SK-N-MC (cell line): ENCODE measurements at regions not wholly inside any gene's neighbourhood (a gene's known extent, or its start where the extent isn't known, plus 50 kb on each side); places are given as distances from the start of the nearest gene placed in this dataset.

ENCODE experiments used
- DNase-seq: peaks from one replicate; pipeline ENCODE4 v3.0.0-alpha.2; 2011; ENCODE audit warnings: low read depth, low spot score
- H3K27ac ChIP-seq: fragments of 200-600 bp; sonication (generic); 2 replicates; pipeline ENCODE4 v1.5.1; 2016; ENCODE audit warnings: mixed run types
- H3K36me3 ChIP-seq: fragments of 200-600 bp; sonication (generic); 2 replicates; pipeline ENCODE4 v1.6.1; 2017; ENCODE audit warnings: antibody characterized with exemption, low read length, mixed read lengths; ENCODE audit not compliant: insufficient read depth
- H3K4me3 ChIP-seq: fragments of 200-600 bp; sonication (generic); 2 replicates; pipeline ENCODE4 v1.5.1; 2016
- H3K9ac ChIP-seq: fragments of 200-600 bp; sonication (generic); 2 replicates; pipeline ENCODE4 v1.8.0; 2017; ENCODE audit warnings: mixed run types, mixed read lengths; ENCODE audit not compliant: insufficient read length
- H3K9me3 ChIP-seq: fragments of 200-600 bp; sonication (generic); 2 replicates; pipeline ENCODE4 v1.6.1; 2017; ENCODE audit warnings: low read depth, mild to moderate bottlenecking, antibody characterized with exemption, low read length, moderate library complexity, mixed read lengths
- EZH2 ChIP-seq: fragments of 200-600 bp; sonication (generic); IDR thresholded peaks from one replicate; pipeline ENCODE4 v1.6.1; 2017; ENCODE audit warnings: antibody characterized with exemption
- FOXP2 ChIP-seq: optimal IDR thresholded peaks from 2 replicates; pipeline ENCODE3; 2011; ENCODE audit warnings: mild to moderate bottlenecking, moderate library complexity; ENCODE audit not compliant: insufficient read depth; ENCODE audit errors: extremely low read length, control extremely low read depth
- POLR2AphosphoS5 ChIP-seq: IDR thresholded peaks from 2 replicates; pipeline ENCODE4 v1.6.1; 2012; ENCODE audit warnings: mild to moderate bottlenecking, low read depth, low read length, borderline replicate concordance

GRCh38 chrX:40323977-40324376, 226.2 kb upstream of the BCOR start:
- no peak overlapping the region for H3K4me3 ChIP-seq
- H3K27ac ChIP-seq = no peak overlapping the region
- TF ChIP-seq FOXP2 = no peak
- TF ChIP-seq POLR2AphosphoS5 = no peak
- H3K9me3 ChIP-seq = no peaks in the 10 kb centered on the region
- no peaks in the 10 kb centered on the region for H3K36me3 ChIP-seq
- H3K9ac ChIP-seq = no peak overlapping the region
- DNase-seq = no peak

GRCh38 chrX:40320819-40321218, 223.1 kb upstream of the BCOR start:
- Histone ChIP-seq H3K36me3 (no peaks in the 10 kb centered on the region), H3K27ac (no peak overlapping the region), H3K4me3 (no peak overlapping the region), H3K9me3 (no peaks in the 10 kb centered on the region), H3K9ac (no peak overlapping the region)
- TF ChIP-seq EZH2 = no peak
- no peak for TF ChIP-seq POLR2AphosphoS5
- no peak for TF ChIP-seq FOXP2
- DNase-seq = no peak

DNA sequence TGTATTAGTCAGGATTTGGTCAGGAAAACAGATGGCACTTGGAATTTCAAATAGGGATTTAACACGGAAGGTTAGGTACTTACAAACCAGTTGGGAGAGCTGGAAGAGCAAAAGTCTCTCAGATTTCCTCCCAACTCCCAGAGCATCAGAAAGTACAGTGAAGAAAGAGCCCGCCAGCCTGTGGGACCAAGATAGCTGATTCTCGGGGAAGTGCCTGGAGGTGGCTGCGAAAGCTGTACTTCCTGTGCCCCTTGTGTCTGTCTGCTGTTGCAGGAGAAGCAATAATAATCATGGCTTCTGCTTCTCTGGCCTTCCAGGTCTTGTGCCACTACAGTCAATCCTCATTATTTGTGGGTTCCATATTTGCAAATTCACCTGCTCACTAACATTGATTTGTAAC, 221.0 kb upstream of the BCOR start:
- DNase-seq = no peak
- Histone ChIP-seq H3K27ac (no peak overlapping the region), H3K4me3 (no peak overlapping the region), H3K36me3 (no peaks in the 10 kb centered on the region), H3K9ac (no peak overlapping the region), H3K9me3 (no peaks in the 10 kb centered on the region)
- TF ChIP-seq EZH2 = no peak
- TF ChIP-seq FOXP2 = no peak
- TF ChIP-seq POLR2AphosphoS5 = no peak

DNA sequence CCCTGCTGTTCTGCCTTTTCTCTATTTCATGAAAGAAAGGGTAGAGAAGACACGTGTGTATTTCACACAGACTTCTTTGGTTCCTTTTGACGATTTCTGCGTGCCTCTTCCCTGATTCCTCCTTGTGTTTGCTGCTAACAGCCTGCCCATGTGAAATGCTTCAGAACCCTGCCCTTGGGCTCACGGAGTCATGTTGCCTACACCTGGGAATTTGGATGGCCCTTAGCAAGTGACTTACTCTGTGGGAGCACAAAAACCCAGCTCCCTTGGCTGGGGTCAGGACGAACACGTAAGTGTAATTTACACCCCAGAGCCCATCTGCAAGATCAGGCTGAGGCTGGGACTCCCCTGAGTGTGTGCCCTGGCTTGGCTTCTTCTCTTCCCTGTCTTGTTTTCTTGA, 220.3 kb upstream of the BCOR start:
- no peak for TF ChIP-seq POLR2AphosphoS5
- DNase-seq = no peak

GRCh38 chrX:40316502-40316901, 218.7 kb upstream of the BCOR start:
- Histone ChIP-seq H3K36me3 (no peaks in the 10 kb centered on the region), H3K9me3 (no peaks in the 10 kb centered on the region), H3K27ac (no peak overlapping the region), H3K9ac (no peak overlapping the region), H3K4me3 (no peak overlapping the region)
- DNase-seq = no peak
- TF ChIP-seq FOXP2 (no peak), EZH2 (no peak), POLR2AphosphoS5 (no peak)

More for the DNA sequence above, 220.3 kb upstream of the BCOR start:
- no peak overlapping the region for H3K4me3 ChIP-seq
- H3K27ac ChIP-seq = no peak overlapping the region
- no peaks in the 10 kb centered on the region for H3K36me3 ChIP-seq
- H3K9me3 ChIP-seq = no peaks in the 10 kb centered on the region
- H3K9ac ChIP-seq = no peak overlapping the region

GRCh38 chrX:40314070-40314469, 216.3 kb upstream of the BCOR start:
- DNase-seq = no peak
- H3K27ac ChIP-seq = no peak overlapping the region
- H3K9ac ChIP-seq = no peak overlapping the region
- TF ChIP-seq POLR2AphosphoS5 = no peak
- TF ChIP-seq EZH2 = no peak
- no peak for TF ChIP-seq FOXP2
- no peaks in the 10 kb centered on the region for H3K36me3 ChIP-seq
- no peak overlapping the region for H3K4me3 ChIP-seq
- no peaks in the 10 kb centered on the region for H3K9me3 ChIP-seq

GRCh38 chrX:40313269-40313668, 215.5 kb upstream of the BCOR start:
- no peaks in the 10 kb centered on the region for H3K36me3 ChIP-seq
- no peak overlapping the region for H3K4me3 ChIP-seq
- no peak for TF ChIP-seq POLR2AphosphoS5
- TF ChIP-seq EZH2 = no peak
- TF ChIP-seq FOXP2 = no peak
- H3K9ac ChIP-seq = no peak overlapping the region
- no peaks in the 10 kb centered on the region for H3K9me3 ChIP-seq
- DNase-seq = no peak
- no peak overlapping the region for H3K27ac ChIP-seq

- TF ChIP-seq POLR2AphosphoS5 (no peak), EZH2 (no peak)
- Histone ChIP-seq H3K36me3 (no peaks in the 10 kb centered on the region), H3K4me3 (no peak overlapping the region), H3K9ac (no peak overlapping the region), H3K9me3 (no peaks in the 10 kb centered on the region), H3K27ac (no peak overlapping the region)
- DNase-seq = no peak
Observed at GRCh38 chrX:40310447-40310846, 212.7 kb upstream of the BCOR start.

DNA sequence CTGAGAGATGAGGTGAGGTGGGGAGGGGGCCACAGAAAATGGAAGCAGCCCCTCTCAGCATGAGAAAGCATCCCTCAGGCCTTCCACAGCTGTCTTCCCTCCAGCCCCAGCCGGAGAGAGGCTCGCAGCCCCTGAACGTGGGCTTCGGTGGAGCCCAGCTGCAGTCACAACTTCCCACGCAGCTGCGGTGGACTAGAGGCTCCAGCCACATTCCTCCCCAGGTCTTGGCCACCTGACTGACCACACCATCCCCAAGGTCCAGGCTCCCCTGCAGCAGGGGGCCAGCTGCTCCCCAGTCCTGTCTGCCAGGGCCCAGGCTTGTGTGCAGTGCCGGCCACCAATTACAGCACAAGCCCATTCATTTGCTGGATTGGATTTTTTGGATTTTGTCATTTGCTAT, 212.3 kb upstream of the BCOR start:
- Histone ChIP-seq H3K27ac (no peak overlapping the region), H3K9ac (no peak overlapping the region), H3K36me3 (no peaks in the 10 kb centered on the region), H3K9me3 (no peaks in the 10 kb centered on the region), H3K4me3 (no peak overlapping the region)
- no peak for DNase-seq
- TF ChIP-seq POLR2AphosphoS5 (no peak), FOXP2 (no peak), EZH2 (no peak)

GRCh38 chrX:40307871-40308270, 210.1 kb upstream of the BCOR start:
- Histone ChIP-seq H3K36me3 (no peaks in the 10 kb centered on the region), H3K9ac (no peak overlapping the region), H3K27ac (no peak overlapping the region), H3K9me3 (no peaks in the 10 kb centered on the region), H3K4me3 (no peak overlapping the region)
- no peak for DNase-seq
- TF ChIP-seq FOXP2 = no peak
- TF ChIP-seq EZH2 = no peak
- TF ChIP-seq POLR2AphosphoS5 = no peak
